ENCODE measurements at regions not wholly inside any gene's neighbourhood (a gene's known extent, or its start where the extent isn't known, plus 50 kb on each side); places are given as distances from the start of the nearest gene placed in this dataset.

DNA sequence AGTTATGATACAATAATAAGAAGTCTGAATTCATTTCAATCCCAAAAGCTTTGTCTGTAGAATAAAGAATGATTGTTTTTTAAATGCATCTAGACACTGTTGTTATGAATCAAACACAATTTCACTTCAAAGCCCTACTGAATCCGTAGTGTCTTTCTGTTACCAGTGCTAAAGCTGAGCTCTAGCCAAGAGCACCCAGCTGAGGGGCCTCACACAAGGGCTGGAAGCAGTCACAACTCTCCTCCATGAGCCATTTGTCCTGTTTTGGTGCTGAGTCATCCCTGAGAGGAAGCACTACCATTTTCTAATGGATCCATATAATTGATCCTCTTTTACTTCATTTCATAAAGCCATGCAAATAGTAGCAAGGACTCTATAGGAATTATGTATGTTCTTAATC is 158.2 kb upstream of the ANKRD28 start:
- H4K20me1 ChIP-seq (ENCODE audit: control insufficient read depth, insufficient read depth), result no peaks in the 10 kb centered on the region
- no peak for FAIRE-seq
- ChIA-PET RAD21 (ENCODE audit: unreplicated experiment) (no interaction called here), SMC1A (ENCODE audit: uncharacterized antibody, unreplicated experiment) (no interaction called here), CTCF (no interaction called here), POLR2A (no interaction called here)
- no TSS peak for BruUV-seq (replicated peaks)
- no peaks in the 10 kb centered on the region for H3K79me2 ChIP-seq (ENCODE audit: control insufficient read depth, insufficient read depth, low read length)
- no peak overlapping the region for H3K4me2 ChIP-seq (ENCODE audit: control insufficient read depth, insufficient read depth)
- no peaks in the 10 kb centered on the region for H3K4me1 ChIP-seq (ENCODE audit: control insufficient read depth, insufficient read depth, low read length)
- in situ Hi-C loops (cut with MboI), result no loop called here
- H3K36me3 ChIP-seq (ENCODE audit: control insufficient read depth in 2 of 2, insufficient read depth in 2 of 2, low read length in 1 of 2), result no peaks in the 10 kb centered on the region
- H3K27ac ChIP-seq (ENCODE audit: control insufficient read depth, insufficient read depth), result no peak overlapping the region
- no peak overlapping the region for H2AFZ ChIP-seq (ENCODE audit: control insufficient read depth, low read depth, low read length)
- no peak overlapping the region for H3K9ac ChIP-seq (ENCODE audit: control insufficient read depth, insufficient read depth, low read length)
- H3K27me3 ChIP-seq (replicated peaks in 1 of 2; ENCODE audit: control insufficient read depth in 2 of 2, insufficient read depth in 2 of 2, low read length in 1 of 2), result no peaks in the 10 kb centered on the region
- no peak overlapping the region for H3K4me3 ChIP-seq
- intact Hi-C loops (cut with micrococcal nuclease; ENCODE audit: unreplicated experiment), result no loop called here
- DNase-seq (ENCODE audit: low read depth, low spot score), result no peak
- no peak for ATAC-seq
- WGBS (ENCODE audit: insufficient coverage, insufficient replicate concordance, low lambda C conversion rate, missing lambda C conversion rate), result 19% methylated on average over 1 of the region's 1 CpG
- H3K9me3 ChIP-seq (replicated peaks; ENCODE audit: control insufficient read depth, insufficient read depth, low read length), result no peaks in the 10 kb centered on the region
- TF ChIP-seq NFXL1 (IDR thresholded peaks at IDR 0.05; ENCODE audit: borderline replicate concordance) (no peak), CREB1 (IDR thresholded peaks at IDR 0.05; ENCODE audit: low read depth) (no peak), ZNF24 (IDR thresholded peaks at IDR 0.05) (no peak), ZNF384 (IDR thresholded peaks at IDR 0.05; ENCODE audit: borderline replicate concordance, low read depth, low read length) (no peak), ZNF217 (IDR thresholded peaks at IDR 0.05) (no peak), PAX5 (IDR thresholded peaks at IDR 0.05; ENCODE audit: borderline replicate concordance, low read depth, low read length) (no peak), NR2C2 (IDR thresholded peaks at IDR 0.05; ENCODE audit: borderline replicate concordance, control insufficient read depth, insufficient read length, low read depth) (no peak), ETV6 (conservative IDR thresholded peaks at IDR 0.05 in 1 of 2, IDR thresholded peaks at IDR 0.05 in 1 of 2; ENCODE audit: borderline replicate concordance in 1 of 2, low read depth in 1 of 2) (no peak), ZNF592 (IDR thresholded peaks at IDR 0.05) (no peak), CEBPB (IDR thresholded peaks at IDR 0.05; ENCODE audit: borderline replicate concordance in 1 of 2, low read depth in 2 of 2, low read length in 2 of 2) (no peak), POLR2AphosphoS5 (IDR thresholded peaks at IDR 0.05; ENCODE audit: low read length) (no peak), DPF2 (IDR thresholded peaks at IDR 0.05) (no peak), ZNF622 (IDR thresholded peaks at IDR 0.05) (no peak), MEF2B (IDR thresholded peaks at IDR 0.05; ENCODE audit: partially characterized antibody, poor library complexity, severe bottlenecking) (no peak), GATAD2B (conservative IDR thresholded peaks at IDR 0.05; ENCODE audit: low read depth) (no peak), ZZZ3 (IDR thresholded peaks at IDR 0.05; ENCODE audit: control insufficient read depth, insufficient read length, low read depth) (no peak)
- TF ChIP-seq, protein P1, sequence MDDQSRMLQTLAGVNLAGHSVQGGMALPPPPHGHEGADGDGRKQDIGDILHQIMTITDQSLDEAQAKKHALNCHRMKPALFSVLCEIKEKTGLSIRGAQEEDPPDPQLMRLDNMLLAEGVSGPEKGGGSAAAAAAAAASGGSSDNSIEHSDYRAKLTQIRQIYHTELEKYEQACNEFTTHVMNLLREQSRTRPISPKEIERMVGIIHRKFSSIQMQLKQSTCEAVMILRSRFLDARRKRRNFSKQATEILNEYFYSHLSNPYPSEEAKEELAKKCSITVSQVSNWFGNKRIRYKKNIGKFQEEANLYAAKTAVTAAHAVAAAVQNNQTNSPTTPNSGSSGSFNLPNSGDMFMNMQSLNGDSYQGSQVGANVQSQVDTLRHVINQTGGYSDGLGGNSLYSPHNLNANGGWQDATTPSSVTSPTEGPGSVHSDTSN (IDR thresholded peaks at IDR 0.05; ENCODE audit: insufficient replicate concordance, low read depth, low read length), result no peak
- TF ChIP-seq, protein P2, sequence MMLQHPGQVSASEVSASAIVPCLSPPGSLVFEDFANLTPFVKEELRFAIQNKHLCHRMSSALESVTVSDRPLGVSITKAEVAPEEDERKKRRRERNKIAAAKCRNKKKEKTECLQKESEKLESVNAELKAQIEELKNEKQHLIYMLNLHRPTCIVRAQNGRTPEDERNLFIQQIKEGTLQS (IDR thresholded peaks at IDR 0.05; ENCODE audit: borderline replicate concordance, extremely low read depth, low read depth, low read length), result no peak

Data from GM12878 (cell line).